WTC11 (cell line): ENCODE measurements at regions not wholly inside any gene's neighbourhood (a gene's known extent, or its start where the extent isn't known, plus 50 kb on each side); places are given as distances from the start of the nearest gene placed in this dataset.

Experiments
- ATF1 ChIP-seq: sonication (generic); formaldehyde crosslinking; IDR thresholded peaks from 2 replicates; pipeline ENCODE4 v1.8.1; 2023; ENCODE audit warnings: mild to moderate bottlenecking, moderate library complexity, missing genetic modification reagents
- ATF3 ChIP-seq: sonication (generic); formaldehyde crosslinking; conservative IDR thresholded peaks from 2 replicates; pipeline ENCODE4 v1.8.1; 2022; ENCODE audit warnings: mild to moderate bottlenecking, missing genetic modification reagents
- E2F1 ChIP-seq: sonication (generic); formaldehyde crosslinking; IDR thresholded peaks from 2 replicates; pipeline ENCODE4 v1.8.0; 2022; ENCODE audit warnings: mild to moderate bottlenecking, missing genetic modification reagents
- EMX1 ChIP-seq: fragments of 250-450 bp; sonication (Bioruptor Pico); IDR thresholded peaks from 2 replicates; pipeline ENCODE4 v1.8.0; 2021; ENCODE audit warnings: mild to moderate bottlenecking
- MLX ChIP-seq: sonication (generic); formaldehyde crosslinking; IDR thresholded peaks from 2 replicates; pipeline ENCODE4 v1.8.1; 2023; ENCODE audit warnings: mild to moderate bottlenecking, missing genetic modification reagents, moderate library complexity
- SMAD4 ChIP-seq: sonication (generic); formaldehyde crosslinking; IDR thresholded peaks from 2 replicates; pipeline ENCODE4 v1.8.0; 2022; ENCODE audit warnings: mild to moderate bottlenecking, missing genetic modification reagents
- SOX15 ChIP-seq: fragments of 250-450 bp; sonication (Bioruptor Pico); IDR thresholded peaks from 2 replicates; pipeline ENCODE4 v1.9.0; 2021; ENCODE audit warnings: mild to moderate bottlenecking
- TCF7 ChIP-seq: sonication (generic); formaldehyde crosslinking; IDR thresholded peaks from 2 replicates; pipeline ENCODE4 v1.8.0; 2022; ENCODE audit warnings: mild to moderate bottlenecking, low read depth, missing genetic modification reagents, moderate library complexity
- USF2 ChIP-seq: sonication (generic); formaldehyde crosslinking; IDR thresholded peaks from 2 replicates; pipeline ENCODE4 v1.8.1; 2023; ENCODE audit warnings: mild to moderate bottlenecking, missing genetic modification reagents, moderate library complexity
- TF ChIP-seq, protein P1 (sequence below): fragments of 250-450 bp; sonication (Bioruptor Pico); IDR thresholded peaks from 2 replicates; pipeline ENCODE4 v1.9.0; 2021; ENCODE audit warnings: mild to moderate bottlenecking
- TF ChIP-seq, protein P2 (sequence below): fragments of 200-600 bp; IDR thresholded peaks from 2 replicates; pipeline ENCODE4 v1.8.0; 2022; ENCODE audit warnings: antibody characterized with exemption
- TF ChIP-seq, protein P3 (sequence below): sonication (generic); formaldehyde crosslinking; IDR thresholded peaks from 2 replicates; pipeline ENCODE4 v1.8.0; 2022; ENCODE audit warnings: mild to moderate bottlenecking, missing genetic modification reagents
- TF ChIP-seq, protein P4 (sequence below): sonication (generic); formaldehyde crosslinking; IDR thresholded peaks from 2 replicates; pipeline ENCODE4 v1.8.1; 2022; ENCODE audit warnings: mild to moderate bottlenecking, missing genetic modification reagents, moderate library complexity, borderline replicate concordance

DNA sequence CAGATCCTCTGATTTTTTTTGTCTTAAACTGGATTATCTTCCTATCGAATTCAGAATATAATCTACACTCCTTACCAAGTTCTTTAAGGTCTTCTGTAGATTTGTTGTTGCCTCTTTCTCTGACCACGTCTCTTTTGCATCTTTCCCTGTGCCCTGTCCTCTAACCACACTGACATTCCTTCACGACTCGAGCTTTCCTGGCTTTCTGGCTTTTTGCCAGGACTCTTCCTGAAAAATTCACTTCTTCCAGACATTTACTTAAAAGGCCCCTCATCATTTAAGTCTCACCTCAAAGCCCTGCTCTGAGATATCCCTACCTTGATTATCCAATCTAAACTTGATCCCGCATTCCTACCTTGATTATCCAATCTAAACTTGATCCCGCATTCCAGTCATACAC is 422.3 kb upstream of the DCN start:
- TF ChIP-seq, protein P1, sequence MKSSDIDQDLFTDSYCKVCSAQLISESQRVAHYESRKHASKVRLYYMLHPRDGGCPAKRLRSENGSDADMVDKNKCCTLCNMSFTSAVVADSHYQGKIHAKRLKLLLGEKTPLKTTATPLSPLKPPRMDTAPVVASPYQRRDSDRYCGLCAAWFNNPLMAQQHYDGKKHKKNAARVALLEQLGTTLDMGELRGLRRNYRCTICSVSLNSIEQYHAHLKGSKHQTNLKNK = no peak
- TF ChIP-seq, protein P2, sequence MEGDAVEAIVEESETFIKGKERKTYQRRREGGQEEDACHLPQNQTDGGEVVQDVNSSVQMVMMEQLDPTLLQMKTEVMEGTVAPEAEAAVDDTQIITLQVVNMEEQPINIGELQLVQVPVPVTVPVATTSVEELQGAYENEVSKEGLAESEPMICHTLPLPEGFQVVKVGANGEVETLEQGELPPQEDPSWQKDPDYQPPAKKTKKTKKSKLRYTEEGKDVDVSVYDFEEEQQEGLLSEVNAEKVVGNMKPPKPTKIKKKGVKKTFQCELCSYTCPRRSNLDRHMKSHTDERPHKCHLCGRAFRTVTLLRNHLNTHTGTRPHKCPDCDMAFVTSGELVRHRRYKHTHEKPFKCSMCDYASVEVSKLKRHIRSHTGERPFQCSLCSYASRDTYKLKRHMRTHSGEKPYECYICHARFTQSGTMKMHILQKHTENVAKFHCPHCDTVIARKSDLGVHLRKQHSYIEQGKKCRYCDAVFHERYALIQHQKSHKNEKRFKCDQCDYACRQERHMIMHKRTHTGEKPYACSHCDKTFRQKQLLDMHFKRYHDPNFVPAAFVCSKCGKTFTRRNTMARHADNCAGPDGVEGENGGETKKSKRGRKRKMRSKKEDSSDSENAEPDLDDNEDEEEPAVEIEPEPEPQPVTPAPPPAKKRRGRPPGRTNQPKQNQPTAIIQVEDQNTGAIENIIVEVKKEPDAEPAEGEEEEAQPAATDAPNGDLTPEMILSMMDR = no peak
- no peak for TF ChIP-seq USF2
- TF ChIP-seq TCF7 = no peak
- TF ChIP-seq ATF1 = no peak
- TF ChIP-seq EMX1 = no peak
- TF ChIP-seq E2F1 (CRISPR knock-in tag) = no peak
- no peak for TF ChIP-seq SMAD4
- TF ChIP-seq, protein P3, sequence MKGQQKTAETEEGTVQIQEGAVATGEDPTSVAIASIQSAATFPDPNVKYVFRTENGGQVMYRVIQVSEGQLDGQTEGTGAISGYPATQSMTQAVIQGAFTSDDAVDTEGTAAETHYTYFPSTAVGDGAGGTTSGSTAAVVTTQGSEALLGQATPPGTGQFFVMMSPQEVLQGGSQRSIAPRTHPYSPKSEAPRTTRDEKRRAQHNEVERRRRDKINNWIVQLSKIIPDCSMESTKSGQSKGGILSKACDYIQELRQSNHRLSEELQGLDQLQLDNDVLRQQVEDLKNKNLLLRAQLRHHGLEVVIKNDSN (CRISPR knock-in tag) = no peak
- TF ChIP-seq, protein P4, sequence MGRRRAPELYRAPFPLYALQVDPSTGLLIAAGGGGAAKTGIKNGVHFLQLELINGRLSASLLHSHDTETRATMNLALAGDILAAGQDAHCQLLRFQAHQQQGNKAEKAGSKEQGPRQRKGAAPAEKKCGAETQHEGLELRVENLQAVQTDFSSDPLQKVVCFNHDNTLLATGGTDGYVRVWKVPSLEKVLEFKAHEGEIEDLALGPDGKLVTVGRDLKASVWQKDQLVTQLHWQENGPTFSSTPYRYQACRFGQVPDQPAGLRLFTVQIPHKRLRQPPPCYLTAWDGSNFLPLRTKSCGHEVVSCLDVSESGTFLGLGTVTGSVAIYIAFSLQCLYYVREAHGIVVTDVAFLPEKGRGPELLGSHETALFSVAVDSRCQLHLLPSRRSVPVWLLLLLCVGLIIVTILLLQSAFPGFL (CRISPR knock-in tag) = no peak
- TF ChIP-seq MLX = no peak
- no peak for TF ChIP-seq ATF3 (CRISPR knock-in tag)
- no peak for TF ChIP-seq SOX15 (CRISPR knock-in tag)
